ENCODE measurements at regions not wholly inside any gene's neighbourhood (a gene's known extent, or its start where the extent isn't known, plus 50 kb on each side); places are given as distances from the start of the nearest gene placed in this dataset.
A peak's percentile ranks its signal among the peaks of the same experiment; 100 is the strongest.
"Not testable (repeated sequence)": the region's sequence is repeated elsewhere in the genome, so short reads cannot be mapped to it uniquely, and the experiment has no call there.

GRCh38 chr2:111346018-111346930, 225.6 kb downstream of the BCL2L11 start:
- WGBS = no CpG with 5 or more reads among the region's 14 CpGs
- H3K36me3 ChIP-seq (ENCODE audit: control insufficient read depth in 1 of 2, insufficient read depth in 2 of 2, low read depth in 1 of 2, low read length in 2 of 2); H2BK12ac ChIP-seq (ENCODE audit: low read length in 2 of 2): not testable (repeated sequence)

GRCh38 chr2:111347695-111348094, 227.0 kb downstream of the BCL2L11 start:
- H4K91ac ChIP-seq (ENCODE audit: low read length); H3K9ac ChIP-seq (ENCODE audit: low read length); H2BK15ac ChIP-seq (ENCODE audit: low read depth, poor library complexity, severe bottlenecking); H3K4me2 ChIP-seq (ENCODE audit: low read length, poor library complexity, severe bottlenecking); H2BK120ac ChIP-seq (ENCODE audit: low read depth, low read length); H3K23ac ChIP-seq (ENCODE audit: low read length in 2 of 2); H3K4me1 ChIP-seq (ENCODE audit: control insufficient read depth, insufficient read depth, low read depth, low read length); H3K4ac ChIP-seq (ENCODE audit: low read depth in 1 of 2, low read length in 2 of 2); DNase-seq; H2AK5ac ChIP-seq (ENCODE audit: low read length, severe bottlenecking); H3K27ac ChIP-seq (ENCODE audit: low read length, poor library complexity, severe bottlenecking); H3K27me3 ChIP-seq (ENCODE audit: control insufficient read depth in 1 of 2, insufficient read depth in 1 of 2, low read length in 2 of 2); H3K9me3 ChIP-seq (ENCODE audit: control insufficient read depth, low read length); H4K8ac ChIP-seq (ENCODE audit: low read length); H3K14ac ChIP-seq (ENCODE audit: low read length in 2 of 2); H2AFZ ChIP-seq (ENCODE audit: low read depth, low read length); H2BK5ac ChIP-seq (ENCODE audit: low read depth, low read length, poor library complexity, severe bottlenecking); H3K79me1 ChIP-seq (replicated peaks; ENCODE audit: low read length, poor library complexity, severe bottlenecking); H3K18ac ChIP-seq (ENCODE audit: low read depth in 1 of 2, low read length in 2 of 2); H3K36me3 ChIP-seq (ENCODE audit: control insufficient read depth in 1 of 2, insufficient read depth in 2 of 2, low read depth in 1 of 2, low read length in 2 of 2); H3K4me3 ChIP-seq (ENCODE audit: insufficient read depth in 1 of 2, low read depth in 1 of 2, low read length in 2 of 2); H2BK12ac ChIP-seq (ENCODE audit: low read length in 2 of 2): not testable (repeated sequence)
- no CpG with 5 or more reads among the region's 1 CpG for WGBS

More at GRCh38 chr2:111346018-111346930, 225.6 kb downstream of the BCL2L11 start:
- H4K91ac ChIP-seq (ENCODE audit: low read length); H3K4me2 ChIP-seq (ENCODE audit: low read length, poor library complexity, severe bottlenecking); H2BK120ac ChIP-seq (ENCODE audit: low read depth, low read length); H3K9me3 ChIP-seq (ENCODE audit: control insufficient read depth, low read length); H3K4me3 ChIP-seq (ENCODE audit: insufficient read depth in 1 of 2, low read depth in 1 of 2, low read length in 2 of 2); H3K79me1 ChIP-seq (replicated peaks; ENCODE audit: low read length, poor library complexity, severe bottlenecking); H2BK15ac ChIP-seq (ENCODE audit: low read depth, poor library complexity, severe bottlenecking); H2AK5ac ChIP-seq (ENCODE audit: low read length, severe bottlenecking); H3K4me1 ChIP-seq (ENCODE audit: control insufficient read depth, insufficient read depth, low read depth, low read length); H3K27me3 ChIP-seq (ENCODE audit: control insufficient read depth in 1 of 2, insufficient read depth in 1 of 2, low read length in 2 of 2); H4K8ac ChIP-seq (ENCODE audit: low read length); H3K9ac ChIP-seq (ENCODE audit: low read length); H2AFZ ChIP-seq (ENCODE audit: low read depth, low read length); H3K14ac ChIP-seq (ENCODE audit: low read length in 2 of 2); H2BK5ac ChIP-seq (ENCODE audit: low read depth, low read length, poor library complexity, severe bottlenecking); H3K4ac ChIP-seq (ENCODE audit: low read depth in 1 of 2, low read length in 2 of 2); H3K23ac ChIP-seq (ENCODE audit: low read length in 2 of 2): not testable (repeated sequence)
- DNase-seq = peak; percentile 84
- H3K27ac ChIP-seq (ENCODE audit: low read length, poor library complexity, severe bottlenecking) = peak overlapping the region; percentile 84
- H3K18ac ChIP-seq (ENCODE audit: low read depth in 1 of 2, low read length in 2 of 2) = peak overlapping the region in 1 of 2 experiments; percentile 5

GRCh38 chr2:111348316-111348715, 227.6 kb downstream of the BCL2L11 start:
- H3K4me2 ChIP-seq (ENCODE audit: low read length, poor library complexity, severe bottlenecking) = not testable (repeated sequence)
- WGBS = no CpG with 5 or more reads among the region's 7 CpGs

GRCh38 chr2:111355022-111355817, 234.5 kb downstream of the BCL2L11 start:
- not testable (repeated sequence) for H2BK120ac ChIP-seq (ENCODE audit: low read depth, low read length); H3K27me3 ChIP-seq (ENCODE audit: control insufficient read depth in 1 of 2, insufficient read depth in 1 of 2, low read length in 2 of 2); DNase-seq; H3K4me1 ChIP-seq (ENCODE audit: control insufficient read depth, insufficient read depth, low read depth, low read length); H2AFZ ChIP-seq (ENCODE audit: low read depth, low read length); H3K36me3 ChIP-seq (ENCODE audit: control insufficient read depth in 1 of 2, insufficient read depth in 2 of 2, low read depth in 1 of 2, low read length in 2 of 2); H3K23ac ChIP-seq (ENCODE audit: low read length in 2 of 2); H3K4me3 ChIP-seq (ENCODE audit: insufficient read depth in 1 of 2, low read depth in 1 of 2, low read length in 2 of 2); H3K27ac ChIP-seq (ENCODE audit: low read length, poor library complexity, severe bottlenecking); H3K9me3 ChIP-seq (ENCODE audit: control insufficient read depth, low read length); H2BK5ac ChIP-seq (ENCODE audit: low read depth, low read length, poor library complexity, severe bottlenecking); H4K8ac ChIP-seq (ENCODE audit: low read length); H3K9ac ChIP-seq (ENCODE audit: low read length); H3K79me1 ChIP-seq (replicated peaks; ENCODE audit: low read length, poor library complexity, severe bottlenecking); H2AK5ac ChIP-seq (ENCODE audit: low read length, severe bottlenecking); H2BK15ac ChIP-seq (ENCODE audit: low read depth, poor library complexity, severe bottlenecking); H3K4me2 ChIP-seq (ENCODE audit: low read length, poor library complexity, severe bottlenecking)
- Histone ChIP-seq H3K14ac (ENCODE audit: low read length in 2 of 2) (peak overlapping the region in 1 of 2 experiments; percentile 93), H2BK12ac (ENCODE audit: low read length in 2 of 2) (peak overlapping the region in 1 of 2 experiments; percentile 63), H3K18ac (ENCODE audit: low read depth in 1 of 2, low read length in 2 of 2) (peak overlapping the region; percentile 43 to 87), H3K4ac (ENCODE audit: low read depth in 1 of 2, low read length in 2 of 2) (peak overlapping the region in 1 of 2 experiments; percentile 26), H4K91ac (ENCODE audit: low read length) (peak overlapping the region; percentile 75)
- WGBS = 88% methylated on average over 7 of the region's 13 CpGs

More at GRCh38 chr2:111348316-111348715, 227.6 kb downstream of the BCL2L11 start:
- not testable (repeated sequence) for DNase-seq; H2BK5ac ChIP-seq (ENCODE audit: low read depth, low read length, poor library complexity, severe bottlenecking); H4K8ac ChIP-seq (ENCODE audit: low read length); H2AK5ac ChIP-seq (ENCODE audit: low read length, severe bottlenecking); H3K36me3 ChIP-seq (ENCODE audit: control insufficient read depth in 1 of 2, insufficient read depth in 2 of 2, low read depth in 1 of 2, low read length in 2 of 2); H3K14ac ChIP-seq (ENCODE audit: low read length in 2 of 2); H3K27ac ChIP-seq (ENCODE audit: low read length, poor library complexity, severe bottlenecking); H3K9ac ChIP-seq (ENCODE audit: low read length); H3K9me3 ChIP-seq (ENCODE audit: control insufficient read depth, low read length); H3K23ac ChIP-seq (ENCODE audit: low read length in 2 of 2); H4K91ac ChIP-seq (ENCODE audit: low read length); H3K18ac ChIP-seq (ENCODE audit: low read depth in 1 of 2, low read length in 2 of 2); H3K79me1 ChIP-seq (replicated peaks; ENCODE audit: low read length, poor library complexity, severe bottlenecking); H2BK120ac ChIP-seq (ENCODE audit: low read depth, low read length); H2BK15ac ChIP-seq (ENCODE audit: low read depth, poor library complexity, severe bottlenecking); H3K4me3 ChIP-seq (ENCODE audit: insufficient read depth in 1 of 2, low read depth in 1 of 2, low read length in 2 of 2); H3K4ac ChIP-seq (ENCODE audit: low read depth in 1 of 2, low read length in 2 of 2); H2BK12ac ChIP-seq (ENCODE audit: low read length in 2 of 2); H2AFZ ChIP-seq (ENCODE audit: low read depth, low read length); H3K4me1 ChIP-seq (ENCODE audit: control insufficient read depth, insufficient read depth, low read depth, low read length); H3K27me3 ChIP-seq (ENCODE audit: control insufficient read depth in 1 of 2, insufficient read depth in 1 of 2, low read length in 2 of 2)

All from mesenchymal stem cell (in vitro differentiated cells and primary cell).